GM19438 (cell line): ENCODE measurements at regions not wholly inside any gene's neighbourhood (a gene's known extent, or its start where the extent isn't known, plus 50 kb on each side); places are given as distances from the start of the nearest gene placed in this dataset.
"Not testable (repeated sequence)": the region's sequence is repeated elsewhere in the genome, so short reads cannot be mapped to it uniquely, and the experiment has no call there.

ENCODE experiments used
- ATAC-seq: cut with Tn5 transposase; IDR thresholded peaks from one replicate; pipeline ENCODE4 v1.9.1; 2021; ENCODE audit warnings: low read depth; ENCODE audit not compliant: unreplicated experiment

DNA sequence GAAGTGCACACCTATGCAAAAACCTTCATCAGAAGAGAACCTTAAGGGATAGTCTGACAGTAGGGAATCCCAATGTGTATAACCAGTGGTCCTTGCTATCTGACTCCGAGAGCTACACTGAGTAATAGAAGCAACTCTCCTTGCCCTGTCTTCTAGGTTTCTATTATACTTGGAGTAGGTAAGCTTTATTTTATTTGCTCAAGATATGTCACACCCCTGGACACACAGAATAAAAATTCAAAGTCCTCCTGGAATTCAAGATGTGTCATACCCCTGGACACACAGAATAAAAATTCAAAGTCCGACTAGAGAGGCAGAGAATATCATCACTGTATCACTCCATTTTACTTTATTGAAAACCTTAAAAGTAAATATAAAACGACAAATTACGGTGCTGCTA is 69.5 kb upstream of the NBPF11 start:
- ATAC-seq: not testable (repeated sequence)

DNA sequence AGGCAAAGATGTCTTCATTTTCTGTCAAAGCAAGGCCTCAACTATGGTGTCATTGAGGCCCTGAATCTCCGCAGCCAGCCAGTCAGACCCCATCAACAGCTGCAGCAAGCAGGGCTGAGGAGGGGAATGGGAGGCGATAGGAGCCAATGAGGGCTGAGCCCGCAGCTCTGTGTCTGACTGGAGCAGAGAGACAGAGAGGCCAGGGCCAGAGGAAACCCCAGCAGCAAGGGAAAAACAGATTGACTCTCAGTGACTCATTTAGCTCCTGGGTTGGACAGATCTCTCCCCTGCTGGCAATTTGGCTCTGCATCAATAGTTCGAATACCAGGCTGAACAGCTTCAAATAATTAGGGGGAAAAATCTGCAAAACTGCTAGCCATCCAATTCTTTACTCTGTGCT is 67.1 kb upstream of the NBPF11 start:
- not testable (repeated sequence) for ATAC-seq

DNA sequence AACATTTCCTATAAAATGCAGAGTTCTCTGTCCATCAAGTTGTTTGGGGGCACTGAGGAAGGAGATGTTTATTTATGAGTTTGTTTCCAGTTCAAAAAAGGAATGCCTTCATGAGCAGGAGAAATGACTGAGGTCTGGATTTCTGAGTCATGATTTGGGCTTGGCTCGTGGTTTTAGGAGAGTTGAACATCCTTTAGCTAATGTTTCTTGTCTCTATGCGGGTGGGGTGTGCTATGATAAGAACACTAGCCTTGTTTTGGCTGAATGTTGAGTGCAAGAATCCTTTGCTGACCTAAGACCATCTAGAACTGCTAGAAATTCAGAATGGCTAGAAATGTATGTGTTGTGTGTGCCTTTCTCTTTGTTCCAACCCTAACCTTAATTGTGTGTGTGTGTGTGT is 59.1 kb upstream of the NBPF11 start:
- not testable (repeated sequence) for ATAC-seq

DNA sequence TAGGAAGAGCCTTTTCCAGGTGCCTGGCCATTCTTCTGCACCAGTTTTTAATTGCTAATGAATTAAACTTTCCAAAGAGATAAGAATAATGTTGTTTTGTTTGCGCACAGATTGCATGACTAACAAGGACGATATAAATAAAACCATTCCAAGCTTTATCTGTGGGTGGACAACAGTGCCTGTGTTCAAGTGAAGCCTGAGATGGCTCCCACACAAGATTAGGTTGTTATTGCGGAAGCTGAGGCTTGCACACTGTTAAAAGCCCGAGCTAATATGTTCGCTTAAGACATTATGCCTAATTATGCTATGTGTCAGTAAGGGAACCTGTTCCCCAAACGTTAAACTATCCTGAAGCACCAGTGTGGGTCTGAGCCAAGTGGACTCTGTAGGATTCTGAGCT is 58.5 kb upstream of the NBPF11 start:
- not testable (repeated sequence) for ATAC-seq

DNA sequence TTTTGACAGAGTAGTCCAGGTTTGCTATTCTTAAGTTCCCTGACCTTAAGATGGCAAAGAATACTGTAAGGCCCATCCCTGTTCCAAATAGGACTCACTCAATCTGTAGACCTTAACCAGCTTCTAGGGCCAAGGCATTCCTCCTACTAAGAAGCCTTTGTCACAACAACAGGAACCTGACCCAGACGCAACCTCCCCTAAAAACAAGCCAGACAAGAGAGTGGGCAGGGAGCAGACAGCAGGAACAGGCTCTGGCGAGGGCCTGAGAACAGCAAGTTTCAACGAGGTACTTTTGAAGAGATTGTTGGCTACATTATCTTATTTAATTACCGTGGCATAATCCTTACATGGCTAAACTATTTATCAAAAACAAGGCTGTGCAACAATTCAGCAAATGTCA is 58.1 kb upstream of the NBPF11 start:
- not testable (repeated sequence) for ATAC-seq

DNA sequence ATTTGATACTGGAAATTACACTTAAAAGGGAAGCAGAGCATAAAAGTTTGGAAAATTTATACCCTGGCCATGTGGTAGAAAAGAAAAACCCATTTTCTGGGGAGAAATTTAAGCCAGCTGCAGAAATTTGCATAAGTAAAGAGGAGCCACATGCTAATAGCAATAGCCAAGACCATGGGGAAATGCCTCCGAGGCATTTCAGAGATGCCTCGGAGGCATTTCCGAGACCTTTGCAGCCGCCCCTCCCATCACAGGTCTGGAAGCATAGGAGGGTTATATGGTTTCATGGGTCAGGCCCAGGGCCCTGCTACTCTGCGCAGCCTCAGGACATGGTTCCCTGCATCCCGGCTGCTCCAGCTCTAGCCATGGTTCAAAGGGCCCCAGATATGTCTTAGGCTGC is 49.9 kb upstream of the NBPF11 start:
- ATAC-seq: not testable (repeated sequence)
